Right cardiac atrium (tissue), 5 donors: ENCODE measurements at regions not wholly inside any gene's neighbourhood (a gene's known extent, or its start where the extent isn't known, plus 50 kb on each side); places are given as distances from the start of the nearest gene placed in this dataset.

Experiments used
- ATAC-seq, 2 donors: fragments of 200-7000 bp; cut with Tn5 transposase; one replicate each; pipeline versions ENCODE4 v1.8.0 to v1.9.1; 2020; ENCODE audit warnings: moderate library complexity in 2 of 2, mild to moderate bottlenecking in 1 of 2
- DNase-seq, 3 donors: peaks; one replicate each; pipeline ENCODE4 v3.0.0-alpha.2; 2020
- H3K27ac ChIP-seq: one replicate; pipeline ENCODE4 v1.5.1; 2013; ENCODE audit warnings: mild to moderate bottlenecking, low read length, control low read depth, moderate library complexity
- H3K27me3 ChIP-seq: one replicate; pipeline ENCODE4 v1.6.1; 2013; ENCODE audit not compliant: control insufficient read depth, insufficient read depth
- H3K4me1 ChIP-seq: one replicate; pipeline ENCODE4 v1.6.1; 2013; ENCODE audit warnings: low read length; ENCODE audit not compliant: control insufficient read depth, insufficient read depth
- H3K4me3 ChIP-seq: one replicate; pipeline ENCODE4 v1.5.1; 2013; ENCODE audit warnings: low read length, control low read depth
- H3K9me3 ChIP-seq: one replicate; pipeline ENCODE4 v1.6.1; 2013; ENCODE audit warnings: low read length; ENCODE audit not compliant: control insufficient read depth
- WGBS: extraction: QIAGEN DNeasy Blood & Tissue Kit; methylation state at CpG from one replicate; pipeline ENCODE4 v1.1.7; 2013; 5-methylcytosine and 5-hydroxymethylcytosine counted together
- intact Hi-C, 4 donors: fragments of 100-400 bp; cut with DNase I; formaldehyde crosslinking; loops; one replicate each; pipeline versions ENCODE4 v1.11.0 to v1.14.0; 2022 to 2023
- donor health status: healthy with polysubstance abuse.
- donor health status: DM: no; HTN: yes; CAD: no.
- donor health status: DM: no; HTN: no; CAD: no.
- donor health status: DM: no; HTN: yes; CAD: no; lungs with severe emphysema.
- donor health status: DM: yes; HTN: yes; CAD: no.

DNA sequence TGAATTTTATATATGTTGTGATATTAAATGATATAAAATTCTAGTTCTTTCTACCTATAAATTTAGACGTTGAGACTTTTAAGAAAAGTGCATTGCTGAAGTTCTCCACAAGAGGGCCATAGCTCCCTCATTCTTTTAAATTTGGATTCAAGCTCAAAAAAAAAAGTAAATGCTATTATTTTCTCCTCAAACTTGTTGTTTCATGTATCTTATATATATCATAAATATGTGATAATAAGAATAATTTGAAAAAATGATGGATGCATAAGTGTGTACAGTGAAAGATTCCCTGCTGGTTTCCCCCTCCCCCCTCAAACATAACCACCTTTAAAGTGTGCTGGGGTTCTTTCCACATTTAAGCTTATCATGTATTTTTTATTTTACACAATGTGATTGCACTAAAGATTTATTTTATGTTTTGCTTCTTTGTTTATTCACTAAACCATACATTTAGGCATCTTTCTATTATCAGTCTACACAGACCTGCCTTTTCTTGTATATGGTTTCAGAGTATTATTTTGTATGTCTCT is 769.4 kb upstream of the GOLIM4 start:
- Histone ChIP-seq H3K4me1 (no peaks in the 10 kb centered on the region), H3K27ac (no peak overlapping the region), H3K4me3 (peak overlapping the region; percentile 34), H3K9me3 (no peaks in the 10 kb centered on the region), H3K27me3 (no peaks in the 10 kb centered on the region)
- intact Hi-C loops: no loop called here
- DNase-seq: no peak
- no peak for ATAC-seq
- whole genome bisulfite sequencing: 0% methylated on average over 1 of the region's 1 CpG

DNA sequence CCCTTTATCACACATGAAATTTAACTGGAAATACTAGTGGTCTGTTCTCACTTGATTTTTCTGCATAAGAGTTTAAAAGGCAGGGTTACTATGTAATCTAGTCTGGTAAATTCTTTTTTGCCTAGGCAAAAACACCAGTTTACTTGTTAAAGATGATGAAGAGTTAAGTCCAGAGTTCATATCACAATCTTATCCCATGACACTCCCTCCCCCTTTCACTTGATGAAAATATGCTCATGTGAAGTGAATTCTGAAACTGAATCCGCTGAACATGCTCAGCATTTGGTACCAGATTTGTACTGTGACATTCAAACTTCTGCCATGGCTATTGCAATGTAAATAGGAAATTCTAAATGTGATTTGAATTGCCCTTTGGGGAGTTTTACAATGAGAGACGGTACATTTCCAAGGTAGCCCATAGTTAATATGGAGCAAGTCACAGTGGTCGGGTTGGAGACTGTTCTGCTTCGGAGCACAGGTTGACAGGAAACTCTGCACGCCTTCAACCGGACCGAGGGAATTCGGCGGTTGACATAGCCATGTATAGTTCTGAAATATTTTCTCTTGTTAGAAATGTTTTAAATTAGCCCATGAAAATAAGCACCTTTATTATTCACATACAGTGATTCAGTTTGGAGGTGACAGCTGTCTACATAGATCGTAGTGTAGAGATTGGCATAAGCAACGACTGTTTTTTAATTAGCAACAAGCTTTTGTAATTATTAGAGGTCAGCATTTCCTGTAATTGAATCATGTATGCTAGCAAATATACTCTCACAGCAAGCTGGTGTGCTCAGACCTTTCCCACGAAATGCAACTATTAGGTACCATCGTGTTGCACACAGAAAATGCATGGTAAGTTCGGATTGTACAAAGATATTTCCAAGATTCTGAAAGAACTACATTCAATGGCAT is 768.6 kb upstream of the GOLIM4 start:
- H3K27me3 ChIP-seq: no peaks in the 10 kb centered on the region
- WGBS: 51% methylated on average over 14 of the region's 14 CpGs
- peak overlapping the region; percentile 34 for H3K4me3 ChIP-seq
- intact Hi-C loops: no loop called here
- H3K9me3 ChIP-seq: no peaks in the 10 kb centered on the region
- H3K4me1 ChIP-seq: no peaks in the 10 kb centered on the region
- no peak for DNase-seq
- no peak overlapping the region for H3K27ac ChIP-seq
- ATAC-seq: no peak

GRCh38 chr3:168863561-168863960 is 767.8 kb upstream of the GOLIM4 start:
- DNase-seq (no peak), ATAC-seq (no peak)
- H3K4me1 ChIP-seq: no peaks in the 10 kb centered on the region
- no peaks in the 10 kb centered on the region for H3K27me3 ChIP-seq
- intact Hi-C loops: no loop called here
- WGBS: 82% methylated on average over 2 of the region's 2 CpGs
- H3K9me3 ChIP-seq: no peaks in the 10 kb centered on the region
- no peak overlapping the region for H3K27ac ChIP-seq
- no peak overlapping the region for H3K4me3 ChIP-seq

DNA sequence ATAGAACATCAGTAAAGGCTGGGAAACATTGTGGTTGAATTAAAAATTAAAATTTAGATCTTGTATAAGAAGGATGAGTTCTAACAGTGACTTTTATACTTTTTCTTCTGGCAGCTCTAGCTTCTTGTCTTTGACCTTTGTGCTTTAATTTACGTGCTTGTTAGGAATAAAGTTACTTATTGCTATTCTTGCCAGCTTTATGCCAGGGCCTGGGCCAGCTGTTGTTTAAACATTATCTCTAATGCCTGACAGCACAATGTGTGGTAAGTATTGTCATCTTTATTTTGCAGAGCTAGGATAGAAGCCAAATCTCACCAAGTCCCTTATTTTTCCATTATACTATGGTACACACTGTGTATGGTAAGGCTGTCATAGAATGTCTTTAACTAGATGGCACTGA is 766.7 kb upstream of the GOLIM4 start:
- no peak for ATAC-seq
- intact Hi-C loops: no loop called here

GRCh38 chr3:168860592-168860991 is 764.9 kb upstream of the GOLIM4 start:
- Histone ChIP-seq H3K4me1 (no peaks in the 10 kb centered on the region), H3K27ac (no peak overlapping the region), H3K27me3 (no peaks in the 10 kb centered on the region), H3K9me3 (no peaks in the 10 kb centered on the region), H3K4me3 (no peak overlapping the region)
- ATAC-seq (no peak), DNase-seq (no peak)
- WGBS: 83% methylated on average over 5 of the region's 5 CpGs
- intact Hi-C loops: no loop called here

More for the DNA sequence above, 766.7 kb upstream of the GOLIM4 start:
- WGBS: 39% methylated on average over 1 of the region's 1 CpG
- Histone ChIP-seq H3K9me3 (no peaks in the 10 kb centered on the region), H3K27ac (no peak overlapping the region), H3K4me1 (no peaks in the 10 kb centered on the region), H3K27me3 (no peaks in the 10 kb centered on the region), H3K4me3 (no peak overlapping the region)
- DNase-seq: no peak

GRCh38 chr3:168860028-168860427 is 764.3 kb upstream of the GOLIM4 start:
- Histone ChIP-seq H3K4me3 (no peak overlapping the region), H3K27me3 (no peaks in the 10 kb centered on the region), H3K9me3 (no peaks in the 10 kb centered on the region), H3K27ac (no peak overlapping the region), H3K4me1 (no peaks in the 10 kb centered on the region)
- ATAC-seq: no peak
- no peak for DNase-seq
- 75% methylated on average over 4 of the region's 4 CpGs for WGBS
- intact Hi-C loops: no loop called here

DNA sequence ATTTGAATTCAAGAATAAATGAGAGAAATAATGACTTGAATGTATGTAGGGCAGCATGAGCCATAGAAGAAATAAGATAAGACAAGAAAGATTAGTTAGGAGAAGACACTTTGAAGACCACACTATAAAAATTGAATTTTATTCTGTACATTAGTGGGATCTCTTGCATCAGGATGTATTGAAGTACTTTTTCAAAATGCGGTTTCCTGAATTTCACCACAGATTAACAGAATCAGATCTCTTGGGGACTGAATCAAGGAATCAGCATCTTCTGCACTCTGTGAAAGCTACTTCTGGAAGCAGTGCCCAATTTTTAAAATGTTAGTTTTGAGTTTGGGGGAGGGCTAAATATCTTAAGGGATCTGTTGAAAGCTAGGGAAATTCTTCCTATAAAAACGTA is 763.9 kb upstream of the GOLIM4 start:
- ATAC-seq (no peak), DNase-seq (no peak)
- H3K27me3 ChIP-seq: no peaks in the 10 kb centered on the region
- no peak overlapping the region for H3K27ac ChIP-seq
- intact Hi-C loops: no loop called here
- no peaks in the 10 kb centered on the region for H3K4me1 ChIP-seq
- H3K4me3 ChIP-seq: no peak overlapping the region
- WGBS: 80% methylated on average over 2 of the region's 2 CpGs
- no peaks in the 10 kb centered on the region for H3K9me3 ChIP-seq

- DNase-seq: no peak
- WGBS: 74% methylated on average over 4 of the region's 4 CpGs
- no peak for ATAC-seq
- Histone ChIP-seq H3K4me1 (no peaks in the 10 kb centered on the region), H3K9me3 (no peaks in the 10 kb centered on the region), H3K4me3 (no peak overlapping the region), H3K27ac (no peak overlapping the region), H3K27me3 (no peaks in the 10 kb centered on the region)
- intact Hi-C loops: no loop called here
These were observed 763.4 kb upstream of the GOLIM4 start for GRCh38 chr3:168859143-168859542.

DNA sequence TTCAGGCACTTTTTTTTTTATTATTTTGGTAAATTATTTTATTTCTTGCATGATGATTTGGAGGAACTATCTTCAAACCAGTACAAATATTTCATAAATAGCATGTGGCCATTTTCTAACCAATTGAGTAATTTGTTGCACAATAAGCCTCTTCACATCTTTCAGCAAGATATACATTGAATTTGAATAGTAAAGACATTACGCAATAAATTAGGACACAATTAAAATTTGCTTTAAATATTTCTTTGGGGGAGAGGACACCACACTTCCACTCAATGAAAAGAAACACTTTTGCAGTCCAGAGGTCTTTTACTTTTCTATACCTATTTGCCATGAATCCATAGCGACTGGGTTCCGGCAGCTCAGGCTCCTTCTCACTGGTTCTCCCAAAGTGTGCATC is 762.6 kb upstream of the GOLIM4 start:
- WGBS: 97% methylated on average over 3 of the region's 3 CpGs
- Histone ChIP-seq H3K9me3 (no peaks in the 10 kb centered on the region), H3K27me3 (no peaks in the 10 kb centered on the region), H3K27ac (no peak overlapping the region), H3K4me3 (no peak overlapping the region), H3K4me1 (no peaks in the 10 kb centered on the region)
- no peak for DNase-seq
- no peak for ATAC-seq
- intact Hi-C loops: no loop called here

DNA sequence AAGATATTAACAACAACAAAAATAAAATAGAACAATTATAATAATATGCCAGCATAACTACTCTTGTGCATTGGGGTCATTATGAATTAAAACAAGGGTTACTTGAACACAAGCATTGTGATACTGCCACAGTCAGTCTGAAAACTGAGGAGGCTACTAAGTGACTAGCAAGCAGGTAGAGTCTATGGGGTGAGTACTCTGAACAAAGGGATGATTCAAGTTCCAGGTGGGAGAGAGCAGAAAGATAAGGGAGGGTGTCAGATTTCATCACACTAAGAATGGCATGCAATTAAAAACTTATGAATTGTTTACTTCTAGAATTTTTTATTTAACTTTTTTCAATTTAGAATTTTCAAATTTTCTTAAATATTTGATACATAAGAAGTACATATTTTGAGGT is 754.4 kb upstream of the GOLIM4 start:
- H3K9me3 ChIP-seq: no peaks in the 10 kb centered on the region
- intact Hi-C loops: no loop called here
- no peak overlapping the region for H3K27ac ChIP-seq
- H3K4me3 ChIP-seq: no peak overlapping the region
- no peak for DNase-seq
- no peaks in the 10 kb centered on the region for H3K4me1 ChIP-seq
- ATAC-seq: no peak
- no peaks in the 10 kb centered on the region for H3K27me3 ChIP-seq

DNA sequence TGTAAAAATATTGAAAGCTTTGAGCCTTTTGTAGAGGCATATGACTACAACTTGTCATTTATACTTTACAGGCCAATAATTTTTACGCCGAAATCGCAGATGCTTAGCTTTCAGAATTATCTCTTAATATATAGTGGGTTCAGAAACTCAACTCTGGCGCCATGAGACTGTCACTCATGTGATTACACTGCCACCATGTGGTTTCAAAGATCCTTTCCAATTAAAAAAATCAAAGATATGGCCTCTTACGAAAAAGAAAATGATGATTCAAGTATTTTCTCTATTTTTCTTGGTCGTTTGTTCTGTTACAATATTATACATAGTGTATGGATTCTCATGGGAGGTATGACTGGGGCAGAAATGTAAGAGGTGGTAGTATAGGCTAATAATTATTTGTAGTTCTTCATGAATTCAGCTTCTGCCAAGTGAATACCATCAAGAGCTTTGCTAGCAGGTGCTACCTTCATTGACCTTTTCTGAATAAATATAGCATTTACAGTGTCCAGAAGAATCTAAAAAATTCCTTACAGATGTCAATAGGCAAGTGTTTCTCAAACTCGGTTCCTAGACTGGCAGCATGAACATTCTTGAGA is 751.7 kb upstream of the GOLIM4 start:
- ATAC-seq (no peak), DNase-seq (no peak)
- Histone ChIP-seq H3K27ac (no peak overlapping the region), H3K27me3 (no peaks in the 10 kb centered on the region), H3K4me1 (no peaks in the 10 kb centered on the region), H3K4me3 (no peak overlapping the region), H3K9me3 (no peaks in the 10 kb centered on the region)
- 12% methylated on average over 7 of the region's 7 CpGs for WGBS
- intact Hi-C loops: loop anchor here (5.0 to 10.0 kb wide), 3 partner anchors 333 to 635 kb away; no protein-coding TSS in a partner anchor
